ENCODE measurements at regions not wholly inside any gene's neighbourhood (a gene's known extent, or its start where the extent isn't known, plus 50 kb on each side); places are given as distances from the start of the nearest gene placed in this dataset.

DNA sequence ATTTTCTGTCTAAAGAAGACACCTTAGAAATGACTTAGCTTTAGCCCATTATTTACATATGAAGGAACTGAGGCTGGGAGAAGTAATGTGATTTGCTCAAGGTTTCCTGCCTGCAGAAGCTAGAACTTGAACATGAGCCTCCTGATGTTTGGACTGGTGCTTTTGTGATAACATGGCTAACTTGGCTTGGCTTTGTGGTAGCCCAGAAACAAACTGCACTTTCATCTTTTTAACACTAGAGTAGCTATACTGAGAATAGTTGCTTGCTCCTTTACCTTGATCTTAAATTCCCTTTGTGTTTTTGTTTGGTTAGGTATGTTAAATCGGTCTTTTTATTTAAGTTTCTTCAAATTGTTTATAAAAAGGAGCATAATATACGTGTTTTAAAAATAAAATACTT lies 163.5 kb upstream of the MANEA start:
- DNase-seq (ENCODE audit: low read depth, low spot score) (no peak), ATAC-seq (0 out of 3 replicates have a peak, but pooled peaks have one; percentile 33), FAIRE-seq (no peak)
- H3K4me2 ChIP-seq (ENCODE audit: control insufficient read depth, insufficient read depth) = no peak overlapping the region
- no peaks in the 10 kb centered on the region for H3K4me1 ChIP-seq (ENCODE audit: control insufficient read depth, insufficient read depth, low read length)
- RAD21 ChIA-PET (ENCODE audit: unreplicated experiment) = no interaction called here
- 5% methylated on average over 2 of the region's 2 CpGs for WGBS (ENCODE audit: insufficient coverage, insufficient replicate concordance, low lambda C conversion rate, missing lambda C conversion rate)
- no peaks in the 10 kb centered on the region for H3K79me2 ChIP-seq (ENCODE audit: control insufficient read depth, insufficient read depth, low read length)
- intact Hi-C loops (cut with micrococcal nuclease; ENCODE audit: unreplicated experiment) = no loop called here
- no peak overlapping the region for H3K27ac ChIP-seq (ENCODE audit: control insufficient read depth, insufficient read depth)
- CTCF ChIA-PET = interaction anchor here (0.6 kb wide), 1 partner anchor 78 kb away, joined by 3 read pairs; no protein-coding TSS in a partner anchor
- no peak overlapping the region for H3K4me3 ChIP-seq
- H4K20me1 ChIP-seq (ENCODE audit: control insufficient read depth, insufficient read depth) = no peaks in the 10 kb centered on the region
- no peaks in the 10 kb centered on the region for H3K9me3 ChIP-seq (replicated peaks; ENCODE audit: control insufficient read depth, insufficient read depth, low read length)
- SMC1A ChIA-PET (ENCODE audit: uncharacterized antibody, unreplicated experiment) = interaction anchor here (1.4 kb wide), 1 partner anchor 10 kb away, joined by 3 read pairs; no protein-coding TSS in a partner anchor
- H3K27me3 ChIP-seq (replicated peaks in 1 of 2; ENCODE audit: control insufficient read depth in 2 of 2, insufficient read depth in 2 of 2, low read length in 1 of 2) = no peaks in the 10 kb centered on the region
- in situ Hi-C loops (cut with MboI) = no loop called here
- no peak overlapping the region for H3K9ac ChIP-seq (ENCODE audit: control insufficient read depth, insufficient read depth, low read length)
- BruUV-seq (replicated peaks) = no TSS peak
- H3K36me3 ChIP-seq (ENCODE audit: control insufficient read depth in 2 of 2, insufficient read depth in 2 of 2, low read length in 1 of 2) = no peaks in the 10 kb centered on the region
- POLR2A ChIA-PET = no interaction called here
- no peak overlapping the region for H2AFZ ChIP-seq (ENCODE audit: control insufficient read depth, low read depth, low read length)
- TF ChIP-seq NFXL1 (IDR thresholded peaks at IDR 0.05; ENCODE audit: borderline replicate concordance) = no peak
- TF ChIP-seq, protein P1, sequence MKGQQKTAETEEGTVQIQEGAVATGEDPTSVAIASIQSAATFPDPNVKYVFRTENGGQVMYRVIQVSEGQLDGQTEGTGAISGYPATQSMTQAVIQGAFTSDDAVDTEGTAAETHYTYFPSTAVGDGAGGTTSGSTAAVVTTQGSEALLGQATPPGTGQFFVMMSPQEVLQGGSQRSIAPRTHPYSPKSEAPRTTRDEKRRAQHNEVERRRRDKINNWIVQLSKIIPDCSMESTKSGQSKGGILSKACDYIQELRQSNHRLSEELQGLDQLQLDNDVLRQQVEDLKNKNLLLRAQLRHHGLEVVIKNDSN (IDR thresholded peaks at IDR 0.05; ENCODE audit: borderline replicate concordance, extremely low read length, insufficient read depth, low read depth, low read length) = no peak
- no peak for TF ChIP-seq BRCA1 (IDR thresholded peaks at IDR 0.05; ENCODE audit: low read depth, low read length)
- no peak for TF ChIP-seq BCLAF1 (IDR thresholded peaks at IDR 0.05)
- TF ChIP-seq RELA (IDR thresholded peaks at IDR 0.05; ENCODE audit: borderline replicate concordance, partially characterized antibody) = no peak
- no peak for TF ChIP-seq ZBTB40 (IDR thresholded peaks at IDR 0.05; ENCODE audit: borderline replicate concordance)
- TF ChIP-seq, protein P2, sequence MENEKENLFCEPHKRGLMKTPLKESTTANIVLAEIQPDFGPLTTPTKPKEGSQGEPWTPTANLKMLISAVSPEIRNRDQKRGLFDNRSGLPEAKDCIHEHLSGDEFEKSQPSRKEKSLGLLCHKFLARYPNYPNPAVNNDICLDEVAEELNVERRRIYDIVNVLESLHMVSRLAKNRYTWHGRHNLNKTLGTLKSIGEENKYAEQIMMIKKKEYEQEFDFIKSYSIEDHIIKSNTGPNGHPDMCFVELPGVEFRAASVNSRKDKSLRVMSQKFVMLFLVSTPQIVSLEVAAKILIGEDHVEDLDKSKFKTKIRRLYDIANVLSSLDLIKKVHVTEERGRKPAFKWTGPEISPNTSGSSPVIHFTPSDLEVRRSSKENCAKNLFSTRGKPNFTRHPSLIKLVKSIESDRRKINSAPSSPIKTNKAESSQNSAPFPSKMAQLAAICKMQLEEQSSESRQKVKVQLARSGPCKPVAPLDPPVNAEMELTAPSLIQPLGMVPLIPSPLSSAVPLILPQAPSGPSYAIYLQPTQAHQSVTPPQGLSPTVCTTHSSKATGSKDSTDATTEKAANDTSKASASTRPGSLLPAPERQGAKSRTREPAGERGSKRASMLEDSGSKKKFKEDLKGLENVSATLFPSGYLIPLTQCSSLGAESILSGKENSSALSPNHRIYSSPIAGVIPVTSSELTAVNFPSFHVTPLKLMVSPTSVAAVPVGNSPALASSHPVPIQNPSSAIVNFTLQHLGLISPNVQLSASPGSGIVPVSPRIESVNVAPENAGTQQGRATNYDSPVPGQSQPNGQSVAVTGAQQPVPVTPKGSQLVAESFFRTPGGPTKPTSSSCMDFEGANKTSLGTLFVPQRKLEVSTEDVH (IDR thresholded peaks at IDR 0.05; ENCODE audit: low read depth, partially characterized antibody) = no peak
- TF ChIP-seq CBX5 (IDR thresholded peaks at IDR 0.05; ENCODE audit: low read depth) = no peak
- no peak for TF ChIP-seq MEF2B (IDR thresholded peaks at IDR 0.05; ENCODE audit: partially characterized antibody, poor library complexity, severe bottlenecking)
- no peak for TF ChIP-seq RAD51 (IDR thresholded peaks at IDR 0.05)
- TF ChIP-seq CBFB (IDR thresholded peaks at IDR 0.05; ENCODE audit: low read depth) = no peak
- no peak for TF ChIP-seq ZNF207 (IDR thresholded peaks at IDR 0.05; ENCODE audit: borderline replicate concordance)
- no peak for TF ChIP-seq EED (IDR thresholded peaks at IDR 0.05; ENCODE audit: low read depth)
- TF ChIP-seq RB1 (IDR thresholded peaks at IDR 0.05; ENCODE audit: borderline replicate concordance) = no peak

All from GM12878 (cell line).